H1 (cell line): ENCODE measurements at regions not wholly inside any gene's neighbourhood (a gene's known extent, or its start where the extent isn't known, plus 50 kb on each side); places are given as distances from the start of the nearest gene placed in this dataset.

ENCODE experiments used
- CTCF ChIA-PET: fragments of 300-600 bp; sonication (Branson Sonifier 250); formaldehyde crosslinking; loops from one replicate; lab custom pipeline; 2021; ENCODE audit not compliant: partially characterized antibody; lab: Charles Lee
- POLR2A ChIA-PET: fragments of 300-600 bp; sonication (Branson Sonifier 250); formaldehyde crosslinking; loops from one replicate; lab custom pipeline; 2021; ENCODE audit warnings: inconsistent platforms; ENCODE audit not compliant: partially characterized antibody; lab: Charles Lee
- DNase-seq, 2 experiments: peaks; one replicate each; pipeline versions ENCODE4 v3.0.0 to v3.0.0-alpha.2; 2010 to 2022; ENCODE audit warnings: low spot score in 2 of 2, low read depth in 1 of 2, mixed read lengths in 1 of 2
- FAIRE-seq: peaks from 2 replicates; lab custom pipeline; 2011; peaks lifted over from hg19 to GRCh38; lab: Jason Lieb, UNC
- H2AFZ ChIP-seq: 2 replicates; pipeline ENCODE4 v1.8.1; 2012; ENCODE audit warnings: low read length, inconsistent platforms
- H2AK5ac ChIP-seq: 2 replicates; pipeline ENCODE4 v1.6.1; 2013; ENCODE audit warnings: low read depth, low read length
- H2BK120ac ChIP-seq: replicated peaks from 2 replicates; pipeline ENCODE3; 2013; ENCODE audit warnings: low read depth, low read length, inconsistent platforms
- H2BK12ac ChIP-seq: 2 replicates; pipeline ENCODE4 v1.6.1; 2013; ENCODE audit warnings: low read depth, low read length
- H2BK15ac ChIP-seq: 2 replicates; pipeline ENCODE4 v1.6.1; 2013; ENCODE audit warnings: low read length
- H2BK20ac ChIP-seq: 2 replicates; pipeline ENCODE4 v1.6.1; 2013; ENCODE audit warnings: low read length
- H2BK5ac ChIP-seq: 2 replicates; pipeline ENCODE4 v1.6.1; 2013; ENCODE audit warnings: low read depth, low read length
- H3K14ac ChIP-seq: 2 replicates; pipeline ENCODE4 v1.6.1; 2013; ENCODE audit warnings: inconsistent platforms; ENCODE audit not compliant: insufficient read length
- H3K18ac ChIP-seq: 2 replicates; pipeline ENCODE4 v1.6.1; 2013; ENCODE audit warnings: low read length; ENCODE audit errors: extremely low read depth
- H3K23ac ChIP-seq: 2 replicates; pipeline ENCODE4 v1.6.1; 2013; ENCODE audit warnings: inconsistent platforms; ENCODE audit not compliant: insufficient read length
- H3K23me2 ChIP-seq: 2 replicates; pipeline ENCODE4 v1.6.1; 2013; ENCODE audit warnings: low read depth, low read length
- H3K27ac ChIP-seq: 2 replicates; pipeline ENCODE4 v1.6.1; 2011; ENCODE audit warnings: low read depth, low read length, inconsistent platforms
- H3K27me3 ChIP-seq, 4 experiments: replicated peaks in 1 of 4; 1 replicate in 1 of 4; 2 replicates in 3 of 4; pipeline versions ENCODE4 v1.6.1 to v1.8.1; 2011 to 2013; ENCODE audit warnings: low read length in 3 of 4, mild to moderate bottlenecking in 3 of 4, inconsistent platforms in 2 of 4, mixed read lengths in 2 of 4, moderate library complexity in 1 of 4; ENCODE audit not compliant: control insufficient read depth in 3 of 4, insufficient read depth in 3 of 4; ENCODE audit errors: extremely low read depth in 1 of 4
- H3K36me3 ChIP-seq, 4 experiments: 2 replicates each; pipeline versions ENCODE4 v1.6.1 to v1.8.1; 2011 to 2013; ENCODE audit warnings: mild to moderate bottlenecking in 4 of 4, low read length in 3 of 4, moderate library complexity in 2 of 4, control low read depth in 1 of 4, inconsistent platforms in 1 of 4; ENCODE audit not compliant: insufficient read depth in 4 of 4, control insufficient read depth in 2 of 4
- H3K4ac ChIP-seq: replicated peaks from 2 replicates; pipeline ENCODE3; 2013; ENCODE audit warnings: low read length, low read depth, mixed read lengths, inconsistent platforms; ENCODE audit not compliant: insufficient read length
- H3K4me1 ChIP-seq, 4 experiments: replicated peaks in 1 of 4; 1 replicate in 1 of 4; 2 replicates in 3 of 4; pipeline versions ENCODE4 v1.6.1 to v1.8.1; 2011 to 2013; ENCODE audit warnings: low read length in 3 of 4, inconsistent platforms in 2 of 4, mixed read lengths in 1 of 4; ENCODE audit not compliant: insufficient read depth in 4 of 4, control insufficient read depth in 3 of 4
- H3K4me2 ChIP-seq, 2 experiments: 2 replicates each; pipeline versions ENCODE4 v1.6.1 to v1.8.1; 2011 to 2013; ENCODE audit warnings: low read depth in 2 of 2, low read length in 2 of 2, control low read depth in 1 of 2, inconsistent platforms in 1 of 2, mild to moderate bottlenecking in 1 of 2; ENCODE audit not compliant: insufficient read depth in 1 of 2
- H3K4me3 ChIP-seq, 4 experiments: fragments of 200-600, 300-600 bp in 1 of 4; sonication (generic), shearing (Covaris generic), sonication (Bioruptor Twin) in 1 of 4; 2 replicates each; pipeline versions ENCODE4 v1.5.1 to v1.8.1; 2011 to 2016; ENCODE audit warnings: low read length in 4 of 4, low read depth in 3 of 4, control low read depth in 2 of 4, inconsistent platforms in 2 of 4, mild to moderate bottlenecking in 2 of 4, mixed read lengths in 1 of 4, moderate library complexity in 1 of 4; ENCODE audit not compliant: insufficient read depth in 2 of 4; ENCODE audit errors: extremely low read depth in 1 of 4
- H3K56ac ChIP-seq: replicated peaks from 2 replicates; pipeline ENCODE3; 2013; ENCODE audit warnings: low read depth, mild to moderate bottlenecking, mixed read lengths, low read length, inconsistent platforms; ENCODE audit not compliant: insufficient read length
- H3K79me1 ChIP-seq: 2 replicates; pipeline ENCODE4 v1.6.1; 2013; ENCODE audit warnings: low read depth, low read length, control low read depth
- H3K79me2 ChIP-seq, 2 experiments: 2 replicates each; pipeline versions ENCODE4 v1.6.1 to v1.8.1; 2012 to 2013; ENCODE audit warnings: low read length in 2 of 2, mild to moderate bottlenecking in 2 of 2, inconsistent platforms in 1 of 2; ENCODE audit not compliant: insufficient read depth in 2 of 2, control insufficient read depth in 1 of 2
- H3K9ac ChIP-seq, 4 experiments: replicated peaks in 1 of 4; 1 replicate in 1 of 4; 2 replicates in 3 of 4; pipeline versions ENCODE4 v1.6.1 to v1.8.1; 2011 to 2013; ENCODE audit warnings: low read depth in 3 of 4, low read length in 3 of 4, control low read depth in 2 of 4, mild to moderate bottlenecking in 2 of 4, moderate library complexity in 2 of 4, inconsistent platforms in 1 of 4; ENCODE audit errors: extremely low read depth in 1 of 4
- H3K9me3 ChIP-seq, 2 experiments: 2 replicates each; pipeline versions ENCODE4 v1.6.1 to v1.8.1; 2012 to 2013; ENCODE audit warnings: mild to moderate bottlenecking in 2 of 2, moderate library complexity in 2 of 2, control low read depth in 1 of 2, inconsistent platforms in 1 of 2, low read depth in 1 of 2, low read length in 1 of 2, mixed read lengths in 1 of 2; ENCODE audit not compliant: insufficient read depth in 2 of 2
- H4K20me1 ChIP-seq, 2 experiments: replicated peaks in 1 of 2; 2 replicates each; pipeline versions ENCODE3 to v1.8.1; 2011 to 2013; ENCODE audit warnings: inconsistent platforms in 2 of 2, low read length in 2 of 2, mild to moderate bottlenecking in 1 of 2; ENCODE audit not compliant: insufficient read depth in 2 of 2, control insufficient read depth in 1 of 2
- H4K5ac ChIP-seq: 2 replicates; pipeline ENCODE4 v1.6.1; 2013; ENCODE audit warnings: low read length, low read depth, mixed read lengths, inconsistent platforms; ENCODE audit not compliant: insufficient read length
- H4K8ac ChIP-seq: 2 replicates; pipeline ENCODE4 v1.8.0; 2013; ENCODE audit warnings: mild to moderate bottlenecking, moderate library complexity, low read length, inconsistent platforms; ENCODE audit not compliant: insufficient read depth; ENCODE audit errors: extremely low read depth
- H4K91ac ChIP-seq: replicated peaks from 2 replicates; pipeline ENCODE3; 2013; ENCODE audit warnings: low read length, mixed read lengths, inconsistent platforms; ENCODE audit not compliant: insufficient read length
- ATF3 ChIP-seq: IDR thresholded peaks from 2 replicates; pipeline ENCODE4 v1.6.1; 2011; ENCODE audit warnings: low read depth, mild to moderate bottlenecking, low read length; ENCODE audit not compliant: insufficient read depth
- CBX8 ChIP-seq: fragments of 300-800, 300-1000 bp; sonication (generic); IDR thresholded peaks from 2 replicates; pipeline ENCODE4 v1.7.1; 2016; ENCODE audit warnings: low read depth, low read length, borderline replicate concordance
- E2F6 ChIP-seq: IDR thresholded peaks from 2 replicates; pipeline ENCODE4 v1.6.1; 2012; ENCODE audit warnings: inconsistent platforms
- KDM1A ChIP-seq: fragments of 200-600, 300-600 bp; sonication (generic); IDR thresholded peaks from 2 replicates; pipeline ENCODE4 v1.7.1; 2016; ENCODE audit warnings: mild to moderate bottlenecking, low read length, borderline replicate concordance
- POU5F1 ChIP-seq: IDR thresholded peaks from 2 replicates; pipeline ENCODE4 v1.6.1; 2011; ENCODE audit warnings: low read depth, mild to moderate bottlenecking, low read length, moderate library complexity
- RAD21 ChIP-seq, 2 experiments: IDR thresholded peaks in 1 of 2; conservative IDR thresholded peaks in 1 of 2; 2 replicates each; pipeline ENCODE4 v1.6.1; 2011; ENCODE audit warnings: low read depth in 2 of 2, low read length in 2 of 2, improper control_type of control experiment in 1 of 2, inconsistent platforms in 1 of 2, mild to moderate bottlenecking in 1 of 2, moderate library complexity in 1 of 2
- SIN3A ChIP-seq, 2 experiments: IDR thresholded peaks in 1 of 2; conservative IDR thresholded peaks in 1 of 2; 2 replicates each; pipeline ENCODE4 v1.6.1; 2011 to 2012; ENCODE audit warnings: low read length in 2 of 2, improper control_type of control experiment in 1 of 2, low read depth in 1 of 2, mild to moderate bottlenecking in 1 of 2
- YY1 ChIP-seq: IDR thresholded peaks from 2 replicates; pipeline ENCODE4 v1.6.1; 2011; ENCODE audit warnings: low read depth, mild to moderate bottlenecking, low read length
- WGBS, 2 experiments: shearing (Covaris generic) in 1 of 2; methylation state at CpG; one replicate each; pipeline versions ENCODE4 v1.1.6 to v1.1.7; 2013 to 2015; ENCODE audit warnings: low lambda C conversion rate in 2 of 2, mixed read lengths in 2 of 2, inconsistent platforms in 1 of 2, low coverage in 1 of 2, missing lambda C conversion rate in 1 of 2; ENCODE audit not compliant: insufficient replicate concordance in 2 of 2, insufficient coverage in 1 of 2, insufficient read length in 1 of 2; ENCODE audit errors: extremely low coverage in 1 of 2, missing lambda C conversion rate in 1 of 2; 5-methylcytosine and 5-hydroxymethylcytosine counted together

- FAIRE-seq: no peak
- Histone ChIP-seq H3K36me3 (no peaks in the 10 kb centered on the region), H2BK12ac (no peak overlapping the region), H2BK15ac (no peak overlapping the region), H3K27ac (no peak overlapping the region), H3K4me3 (no peak overlapping the region), H3K9ac (no peak overlapping the region), H3K9me3 (no peaks in the 10 kb centered on the region), H2BK120ac (no peak overlapping the region), H4K8ac (no peak overlapping the region), H2AK5ac (no peak overlapping the region), H3K79me1 (no peaks in the 10 kb centered on the region), H2BK5ac (no peak overlapping the region), H3K79me2 (no peaks in the 10 kb centered on the region), H4K5ac (no peak overlapping the region), H4K91ac (no peak overlapping the region), H3K27me3 (no peaks in the 10 kb centered on the region), H3K4me2 (no peak overlapping the region), H3K23me2 (no peaks in the 10 kb centered on the region), H2AFZ (no peak overlapping the region), H3K18ac (no peak overlapping the region), H3K4me1 (no peaks in the 10 kb centered on the region), H3K4ac (no peak overlapping the region), H2BK20ac (no peak overlapping the region), H4K20me1 (no peaks in the 10 kb centered on the region), H3K56ac (no peak overlapping the region), H3K23ac (no peak overlapping the region), H3K14ac (no peak overlapping the region)
- TF ChIP-seq POU5F1 (no peak), RAD21 (IDR thresholded peaks at IDR 0.05 in 1 of 2, conservative IDR thresholded peaks at IDR 0.05 in 1 of 2; ENCODE audit: low read depth in 2 of 2, low read length in 2 of 2) (no peak), ATF3 (no peak), KDM1A (no peak), SIN3A (conservative IDR thresholded peaks at IDR 0.05 in 1 of 2, IDR thresholded peaks at IDR 0.05 in 1 of 2; ENCODE audit: low read depth in 1 of 2, low read length in 2 of 2) (no peak), YY1 (no peak), E2F6 (no peak), CBX8 (no peak)
- DNase-seq: no peak
- ChIA-PET POLR2A (no interaction called here), CTCF (no interaction called here)
- WGBS, 2 experiments: 100% methylated on average over 3 of the region's 3 CpGs; no CpG with 5 or more reads in 1 of the 2 experiments
These were observed 861.9 kb downstream of the CDY2B start for GRCh38 chrY:17018126-17018525.
